H54 (cell line): ENCODE measurements at regions not wholly inside any gene's neighbourhood (a gene's known extent, or its start where the extent isn't known, plus 50 kb on each side); places are given as distances from the start of the nearest gene placed in this dataset.

ENCODE experiments used
- DNase-seq: peaks from one replicate; pipeline ENCODE4 v3.0.0; 2011; ENCODE audit warnings: low spot score, mixed read lengths; ENCODE audit not compliant: insufficient read length
- FAIRE-seq: peaks from 3 replicates; lab custom pipeline; 2011; peaks lifted over from hg19 to GRCh38; lab: Jason Lieb, UNC
- POLR2A ChIP-seq: IDR thresholded peaks from 2 replicates; pipeline ENCODE4 v1.6.1; 2011; ENCODE audit warnings: low read depth, mild to moderate bottlenecking, low read length

DNA sequence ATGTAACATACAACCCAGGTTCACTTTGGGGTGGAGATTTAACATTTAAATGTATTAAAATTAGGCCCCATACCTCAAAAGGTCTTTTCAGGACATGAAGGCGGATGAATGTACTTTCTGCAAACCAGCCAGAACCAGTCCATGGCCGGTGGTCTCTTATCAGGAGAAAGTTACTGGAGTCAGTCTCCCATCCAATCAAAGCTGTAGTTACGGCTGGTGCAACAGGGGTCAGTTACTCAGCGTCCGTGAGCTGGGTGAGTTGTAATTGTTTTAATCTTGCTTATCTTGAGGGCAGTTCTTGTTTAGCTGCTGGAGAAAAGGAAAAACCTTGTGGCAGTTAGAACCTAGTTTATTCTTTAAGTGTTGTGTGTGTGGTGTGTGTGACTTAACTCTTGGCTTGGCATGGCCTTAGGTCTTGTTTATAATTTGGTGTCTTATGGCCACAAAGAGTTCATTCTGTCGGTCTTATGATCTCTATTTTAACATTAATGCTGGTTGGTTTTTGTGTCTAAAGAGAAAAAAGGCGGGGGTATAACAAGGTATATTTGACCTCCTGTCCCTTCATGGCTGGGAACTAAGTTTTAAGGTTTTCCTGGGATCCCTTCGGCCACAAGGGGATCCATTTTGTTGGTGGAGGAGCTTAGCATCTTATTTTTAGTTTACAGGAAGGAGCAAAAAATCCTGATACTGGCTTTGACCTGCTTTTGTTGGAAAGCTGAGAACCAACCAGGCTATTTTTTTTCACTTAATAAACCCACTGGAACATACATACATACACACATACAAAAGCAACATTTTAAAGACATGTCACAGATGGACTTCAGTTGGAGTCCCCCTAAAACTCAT, 143.5 kb upstream of the NCK2 start:
- no peak for DNase-seq
- FAIRE-seq, result no peak
- no peak for TF ChIP-seq POLR2A

- DNase-seq (no peak), FAIRE-seq (no peak)
- no peak for TF ChIP-seq POLR2A
Observed at GRCh38 chr2:105600602-105600948, 144.1 kb upstream of the NCK2 start.

GRCh38 chr2:105600037-105600442, 144.7 kb upstream of the NCK2 start:
- FAIRE-seq, result no peak
- TF ChIP-seq POLR2A, result no peak
- DNase-seq, result no peak

DNA sequence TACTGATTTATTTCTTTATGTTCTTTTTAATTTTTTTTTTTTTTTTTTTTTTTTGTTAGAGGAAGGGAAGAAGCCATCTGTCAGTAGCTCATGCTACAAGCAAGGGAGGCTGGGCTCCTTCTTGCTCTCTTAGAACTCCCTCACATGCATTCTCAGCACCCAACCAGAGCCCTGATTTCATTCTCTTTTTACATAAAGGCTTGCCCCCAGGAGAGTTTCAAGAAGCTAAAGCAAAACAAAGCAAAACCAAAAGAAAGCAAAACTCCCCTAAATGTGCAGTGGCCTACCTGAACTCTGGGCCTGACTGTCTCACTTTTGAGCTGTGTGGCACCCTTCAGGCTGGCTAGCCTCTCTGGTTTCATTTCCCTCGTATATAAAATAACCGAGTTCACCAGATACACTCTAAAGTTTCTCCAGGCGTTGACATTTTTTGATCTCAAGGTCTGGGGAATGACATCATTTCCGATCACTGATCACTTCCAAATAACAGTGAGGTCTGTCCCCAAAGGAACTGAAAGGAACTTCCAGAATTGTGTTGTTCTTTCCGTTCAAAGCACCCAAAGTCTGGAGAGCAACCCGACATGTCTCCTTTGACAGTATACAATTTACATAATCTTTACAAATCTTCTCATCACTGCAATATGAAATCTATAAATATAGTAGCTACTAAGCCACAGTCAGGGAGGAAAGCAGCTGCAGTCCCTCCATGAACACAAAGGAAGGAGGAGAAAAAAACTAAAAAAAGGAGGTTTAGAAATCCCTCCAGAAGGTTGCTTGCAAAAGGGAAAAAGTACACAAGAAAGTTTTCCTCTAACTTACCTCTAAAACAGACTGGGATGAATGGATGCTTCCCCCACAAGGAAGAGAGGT, 145.6 kb upstream of the NCK2 start:
- no peak for TF ChIP-seq POLR2A
- FAIRE-seq, result no peak
- DNase-seq, result no peak

- no peak for DNase-seq
- FAIRE-seq, result no peak
- no peak for TF ChIP-seq POLR2A
Observed at GRCh38 chr2:105597806-105598803, 146.6 kb upstream of the NCK2 start.

- DNase-seq, result no peak
- TF ChIP-seq POLR2A, result no peak
- FAIRE-seq, result no peak
Observed at GRCh38 chr2:105597011-105597805, 147.5 kb upstream of the NCK2 start.

GRCh38 chr2:105596411-105596921, 148.2 kb upstream of the NCK2 start:
- no peak for TF ChIP-seq POLR2A
- FAIRE-seq (no peak), DNase-seq (no peak)

DNA sequence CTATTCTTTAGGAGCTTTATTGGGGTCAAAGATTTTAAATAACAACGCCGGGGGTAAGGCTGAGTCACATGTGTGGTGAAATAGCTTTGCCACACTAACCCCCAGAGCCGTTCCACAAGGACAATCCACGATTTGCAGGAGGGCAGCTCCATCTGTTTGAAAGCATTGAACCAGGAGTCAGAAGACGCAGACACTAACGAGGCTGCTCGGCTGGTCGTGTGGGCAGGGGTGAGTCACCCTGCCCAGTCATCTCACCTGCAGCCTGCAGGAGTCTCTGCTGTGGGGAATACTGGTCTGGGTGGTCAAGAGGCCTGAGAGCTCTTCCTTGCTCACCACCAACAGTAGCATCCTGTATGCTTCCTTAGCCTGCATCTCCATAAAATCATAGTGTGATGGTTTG, 149.2 kb upstream of the NCK2 start:
- FAIRE-seq, result no peak
- TF ChIP-seq POLR2A, result no peak
- no peak for DNase-seq

DNA sequence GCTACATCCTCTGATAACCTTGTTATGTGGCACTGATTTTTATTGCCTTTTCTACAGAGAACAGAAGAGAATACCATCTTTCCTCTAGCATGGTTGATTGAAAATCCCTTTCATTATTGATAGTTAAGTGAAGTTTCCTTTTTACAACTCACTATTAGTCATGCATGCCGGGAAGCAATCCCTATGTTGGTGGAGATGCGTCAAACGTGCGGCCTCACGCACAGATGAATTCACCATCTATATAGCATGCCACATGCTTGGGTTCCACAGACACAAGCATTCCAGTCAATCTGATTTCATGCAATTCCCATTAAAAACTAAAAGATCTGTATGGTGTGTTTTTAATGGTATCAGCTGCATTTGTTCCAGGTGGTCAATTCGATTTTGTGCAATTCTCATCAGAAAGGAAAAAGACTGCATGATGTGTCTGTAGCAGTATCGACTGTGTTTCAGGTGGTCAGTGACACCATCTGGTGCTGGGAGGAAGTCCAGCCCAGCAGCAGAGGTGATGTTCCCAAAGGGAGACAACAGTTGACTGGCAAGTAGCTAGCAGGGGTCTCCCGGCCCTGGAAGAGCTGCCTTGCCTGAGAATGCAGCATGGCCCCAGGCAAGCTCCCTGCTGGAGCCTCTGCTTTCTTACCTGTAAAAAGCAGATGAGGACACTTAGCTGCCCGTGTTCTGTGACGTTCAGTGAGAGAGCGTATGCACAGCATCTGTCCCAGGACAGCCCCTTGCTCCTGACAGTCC, 151.3 kb upstream of the NCK2 start:
- FAIRE-seq (no peak), DNase-seq (no peak)
- no peak for TF ChIP-seq POLR2A

- FAIRE-seq, result no peak
- no peak for TF ChIP-seq POLR2A
- DNase-seq, result no peak
Observed at GRCh38 chr2:105592288-105592687, 152.4 kb upstream of the NCK2 start.

GRCh38 chr2:105590780-105591660, 153.7 kb upstream of the NCK2 start:
- no peak for FAIRE-seq
- TF ChIP-seq POLR2A, result no peak
- no peak for DNase-seq
